H1 (cell line): ENCODE measurements at regions not wholly inside any gene's neighbourhood (a gene's known extent, or its start where the extent isn't known, plus 50 kb on each side); places are given as distances from the start of the nearest gene placed in this dataset.

Experiments used
- CTCF ChIA-PET: fragments of 300-600 bp; sonication (Branson Sonifier 250); formaldehyde crosslinking; loops from one replicate; lab custom pipeline; 2021; ENCODE audit not compliant: partially characterized antibody; lab: Charles Lee
- POLR2A ChIA-PET: fragments of 300-600 bp; sonication (Branson Sonifier 250); formaldehyde crosslinking; loops from one replicate; lab custom pipeline; 2021; ENCODE audit warnings: inconsistent platforms; ENCODE audit not compliant: partially characterized antibody; lab: Charles Lee
- DNase-seq, 2 experiments: peaks; one replicate each; pipeline versions ENCODE4 v3.0.0 to v3.0.0-alpha.2; 2010 to 2022; ENCODE audit warnings: low spot score in 2 of 2, low read depth in 1 of 2, mixed read lengths in 1 of 2
- FAIRE-seq: peaks from 2 replicates; lab custom pipeline; 2011; peaks lifted over from hg19 to GRCh38; lab: Jason Lieb, UNC
- H2AFZ ChIP-seq: 2 replicates; pipeline ENCODE4 v1.8.1; 2012; ENCODE audit warnings: low read length, inconsistent platforms
- H2AK5ac ChIP-seq: 2 replicates; pipeline ENCODE4 v1.6.1; 2013; ENCODE audit warnings: low read depth, low read length
- H2BK120ac ChIP-seq: replicated peaks from 2 replicates; pipeline ENCODE3; 2013; ENCODE audit warnings: low read depth, low read length, inconsistent platforms
- H2BK12ac ChIP-seq: 2 replicates; pipeline ENCODE4 v1.6.1; 2013; ENCODE audit warnings: low read depth, low read length
- H2BK15ac ChIP-seq: 2 replicates; pipeline ENCODE4 v1.6.1; 2013; ENCODE audit warnings: low read length
- H2BK20ac ChIP-seq: 2 replicates; pipeline ENCODE4 v1.6.1; 2013; ENCODE audit warnings: low read length
- H2BK5ac ChIP-seq: 2 replicates; pipeline ENCODE4 v1.6.1; 2013; ENCODE audit warnings: low read depth, low read length
- H3K14ac ChIP-seq: 2 replicates; pipeline ENCODE4 v1.6.1; 2013; ENCODE audit warnings: inconsistent platforms; ENCODE audit not compliant: insufficient read length
- H3K18ac ChIP-seq: 2 replicates; pipeline ENCODE4 v1.6.1; 2013; ENCODE audit warnings: low read length; ENCODE audit errors: extremely low read depth
- H3K23ac ChIP-seq: 2 replicates; pipeline ENCODE4 v1.6.1; 2013; ENCODE audit warnings: inconsistent platforms; ENCODE audit not compliant: insufficient read length
- H3K23me2 ChIP-seq: 2 replicates; pipeline ENCODE4 v1.6.1; 2013; ENCODE audit warnings: low read depth, low read length
- H3K27ac ChIP-seq: 2 replicates; pipeline ENCODE4 v1.6.1; 2011; ENCODE audit warnings: low read depth, low read length, inconsistent platforms
- H3K27me3 ChIP-seq, 4 experiments: replicated peaks in 1 of 4; 1 replicate in 1 of 4; 2 replicates in 3 of 4; pipeline versions ENCODE4 v1.6.1 to v1.8.1; 2011 to 2013; ENCODE audit warnings: low read length in 3 of 4, mild to moderate bottlenecking in 3 of 4, inconsistent platforms in 2 of 4, mixed read lengths in 2 of 4, moderate library complexity in 1 of 4; ENCODE audit not compliant: control insufficient read depth in 3 of 4, insufficient read depth in 3 of 4; ENCODE audit errors: extremely low read depth in 1 of 4
- H3K36me3 ChIP-seq, 4 experiments: 2 replicates each; pipeline versions ENCODE4 v1.6.1 to v1.8.1; 2011 to 2013; ENCODE audit warnings: mild to moderate bottlenecking in 4 of 4, low read length in 3 of 4, moderate library complexity in 2 of 4, control low read depth in 1 of 4, inconsistent platforms in 1 of 4; ENCODE audit not compliant: insufficient read depth in 4 of 4, control insufficient read depth in 2 of 4
- H3K4ac ChIP-seq: replicated peaks from 2 replicates; pipeline ENCODE3; 2013; ENCODE audit warnings: low read length, low read depth, mixed read lengths, inconsistent platforms; ENCODE audit not compliant: insufficient read length
- H3K4me1 ChIP-seq, 4 experiments: replicated peaks in 1 of 4; 1 replicate in 1 of 4; 2 replicates in 3 of 4; pipeline versions ENCODE4 v1.6.1 to v1.8.1; 2011 to 2013; ENCODE audit warnings: low read length in 3 of 4, inconsistent platforms in 2 of 4, mixed read lengths in 1 of 4; ENCODE audit not compliant: insufficient read depth in 4 of 4, control insufficient read depth in 3 of 4
- H3K4me2 ChIP-seq, 2 experiments: 2 replicates each; pipeline versions ENCODE4 v1.6.1 to v1.8.1; 2011 to 2013; ENCODE audit warnings: low read depth in 2 of 2, low read length in 2 of 2, control low read depth in 1 of 2, inconsistent platforms in 1 of 2, mild to moderate bottlenecking in 1 of 2; ENCODE audit not compliant: insufficient read depth in 1 of 2
- H3K4me3 ChIP-seq, 4 experiments: fragments of 200-600, 300-600 bp in 1 of 4; sonication (generic), shearing (Covaris generic), sonication (Bioruptor Twin) in 1 of 4; 2 replicates each; pipeline versions ENCODE4 v1.5.1 to v1.8.1; 2011 to 2016; ENCODE audit warnings: low read length in 4 of 4, low read depth in 3 of 4, control low read depth in 2 of 4, inconsistent platforms in 2 of 4, mild to moderate bottlenecking in 2 of 4, mixed read lengths in 1 of 4, moderate library complexity in 1 of 4; ENCODE audit not compliant: insufficient read depth in 2 of 4; ENCODE audit errors: extremely low read depth in 1 of 4
- H3K56ac ChIP-seq: replicated peaks from 2 replicates; pipeline ENCODE3; 2013; ENCODE audit warnings: low read depth, mild to moderate bottlenecking, mixed read lengths, low read length, inconsistent platforms; ENCODE audit not compliant: insufficient read length
- H3K79me1 ChIP-seq: 2 replicates; pipeline ENCODE4 v1.6.1; 2013; ENCODE audit warnings: low read depth, low read length, control low read depth
- H3K79me2 ChIP-seq, 2 experiments: 2 replicates each; pipeline versions ENCODE4 v1.6.1 to v1.8.1; 2012 to 2013; ENCODE audit warnings: low read length in 2 of 2, mild to moderate bottlenecking in 2 of 2, inconsistent platforms in 1 of 2; ENCODE audit not compliant: insufficient read depth in 2 of 2, control insufficient read depth in 1 of 2
- H3K9ac ChIP-seq, 4 experiments: replicated peaks in 1 of 4; 1 replicate in 1 of 4; 2 replicates in 3 of 4; pipeline versions ENCODE4 v1.6.1 to v1.8.1; 2011 to 2013; ENCODE audit warnings: low read depth in 3 of 4, low read length in 3 of 4, control low read depth in 2 of 4, mild to moderate bottlenecking in 2 of 4, moderate library complexity in 2 of 4, inconsistent platforms in 1 of 4; ENCODE audit errors: extremely low read depth in 1 of 4
- H3K9me3 ChIP-seq, 2 experiments: 2 replicates each; pipeline versions ENCODE4 v1.6.1 to v1.8.1; 2012 to 2013; ENCODE audit warnings: mild to moderate bottlenecking in 2 of 2, moderate library complexity in 2 of 2, control low read depth in 1 of 2, inconsistent platforms in 1 of 2, low read depth in 1 of 2, low read length in 1 of 2, mixed read lengths in 1 of 2; ENCODE audit not compliant: insufficient read depth in 2 of 2
- H4K20me1 ChIP-seq, 2 experiments: replicated peaks in 1 of 2; 2 replicates each; pipeline versions ENCODE3 to v1.8.1; 2011 to 2013; ENCODE audit warnings: inconsistent platforms in 2 of 2, low read length in 2 of 2, mild to moderate bottlenecking in 1 of 2; ENCODE audit not compliant: insufficient read depth in 2 of 2, control insufficient read depth in 1 of 2
- H4K5ac ChIP-seq: 2 replicates; pipeline ENCODE4 v1.6.1; 2013; ENCODE audit warnings: low read length, low read depth, mixed read lengths, inconsistent platforms; ENCODE audit not compliant: insufficient read length
- H4K8ac ChIP-seq: 2 replicates; pipeline ENCODE4 v1.8.0; 2013; ENCODE audit warnings: mild to moderate bottlenecking, moderate library complexity, low read length, inconsistent platforms; ENCODE audit not compliant: insufficient read depth; ENCODE audit errors: extremely low read depth
- H4K91ac ChIP-seq: replicated peaks from 2 replicates; pipeline ENCODE3; 2013; ENCODE audit warnings: low read length, mixed read lengths, inconsistent platforms; ENCODE audit not compliant: insufficient read length
- ATF2 ChIP-seq: IDR thresholded peaks from 2 replicates; pipeline ENCODE4 v1.6.1; 2012; ENCODE audit warnings: low read length, inconsistent platforms
- BACH1 ChIP-seq: IDR thresholded peaks from 2 replicates; pipeline ENCODE4 v1.6.1; 2012; ENCODE audit warnings: low read length, improper control_type of control experiment
- BCL11A ChIP-seq, 2 experiments: IDR thresholded peaks; one replicate each; pipeline ENCODE4 v1.6.1; 2011; ENCODE audit warnings: low read depth in 2 of 2, low read length in 2 of 2, mild to moderate bottlenecking in 2 of 2
- BRCA1 ChIP-seq: IDR thresholded peaks from 2 replicates; pipeline ENCODE4 v1.6.1; 2012; ENCODE audit warnings: low read depth, low read length, improper control_type of control experiment
- CTBP2 ChIP-seq: IDR thresholded peaks from 2 replicates; pipeline ENCODE4 v1.7.0; 2011; ENCODE audit warnings: borderline replicate concordance, mild to moderate bottlenecking, moderate library complexity, mixed read lengths, low read length; ENCODE audit not compliant: insufficient read depth, insufficient read length
- E2F6 ChIP-seq: IDR thresholded peaks from 2 replicates; pipeline ENCODE4 v1.6.1; 2012; ENCODE audit warnings: inconsistent platforms
- EP300 ChIP-seq, 2 experiments: IDR thresholded peaks; 1 replicate in 1 of 2; 2 replicates in 1 of 2; pipeline ENCODE4 v1.6.1; 2011 to 2012; ENCODE audit warnings: low read depth in 2 of 2, low read length in 2 of 2, mild to moderate bottlenecking in 2 of 2, borderline replicate concordance in 1 of 2, inconsistent platforms in 1 of 2, moderate library complexity in 1 of 2
- JUN ChIP-seq: IDR thresholded peaks from 2 replicates; pipeline ENCODE4 v1.6.1; 2011; ENCODE audit warnings: low read depth, mild to moderate bottlenecking, improper control_type of control experiment, low read length
- MAFK ChIP-seq: IDR thresholded peaks from 2 replicates; pipeline ENCODE4 v1.6.1; 2012; ENCODE audit warnings: low read depth, mild to moderate bottlenecking, improper control_type of control experiment, low read length
- RFX5 ChIP-seq: IDR thresholded peaks from 2 replicates; pipeline ENCODE4 v1.6.1; 2011; ENCODE audit warnings: low read depth, low read length, improper control_type of control experiment, borderline replicate concordance
- SP4 ChIP-seq: IDR thresholded peaks from 2 replicates; pipeline ENCODE4 v1.6.1; 2012; ENCODE audit warnings: low read length, inconsistent platforms
- TCF12 ChIP-seq: IDR thresholded peaks from 2 replicates; pipeline ENCODE4 v1.6.1; 2011; ENCODE audit warnings: low read depth, mild to moderate bottlenecking, low read length
- USF2 ChIP-seq: IDR thresholded peaks from 2 replicates; pipeline ENCODE4 v1.6.1; 2011; ENCODE audit warnings: low read length, improper control_type of control experiment

GRCh38 chrX:28491322-28491721 is 95.9 kb upstream of the IL1RAPL1 start:
- Histone ChIP-seq H2BK120ac (no peak overlapping the region), H3K23me2 (no peaks in the 10 kb centered on the region), H4K8ac (no peak overlapping the region), H4K91ac (no peak overlapping the region), H3K79me2 (no peaks in the 10 kb centered on the region), H2BK12ac (no peak overlapping the region), H3K4ac (no peak overlapping the region), H3K9me3 (no peaks in the 10 kb centered on the region), H3K14ac (no peak overlapping the region), H3K23ac (no peak overlapping the region), H3K4me3 (no peak overlapping the region), H3K18ac (no peak overlapping the region), H3K9ac (no peak overlapping the region), H3K56ac (no peak overlapping the region), H2BK5ac (no peak overlapping the region), H2AK5ac (no peak overlapping the region), H4K5ac (no peak overlapping the region), H3K79me1 (no peaks in the 10 kb centered on the region), H3K4me1 (no peaks in the 10 kb centered on the region; a peak in 1 of 7 replicates), H3K4me2 (no peak overlapping the region), H4K20me1 (no peaks in the 10 kb centered on the region), H2AFZ (no peak overlapping the region), H3K36me3 (no peaks in the 10 kb centered on the region), H3K27me3 (no peaks in the 10 kb centered on the region), H2BK20ac (no peak overlapping the region), H3K27ac (no peak overlapping the region), H2BK15ac (no peak overlapping the region)
- no peak for FAIRE-seq
- DNase-seq, result no peak
- POLR2A ChIA-PET, result no interaction called here
- CTCF ChIA-PET, result no interaction called here
- TF ChIP-seq BCL11A (IDR thresholded peaks at IDR 0.05; ENCODE audit: low read depth in 2 of 2, low read length in 2 of 2) (no peak), JUN (no peak), ATF2 (no peak), BACH1 (no peak), CTBP2 (no peak), MAFK (no peak), RFX5 (no peak), USF2 (no peak), E2F6 (no peak), EP300 (IDR thresholded peaks at IDR 0.05; ENCODE audit: borderline replicate concordance in 1 of 2, low read depth in 2 of 2, low read length in 2 of 2) (no peak), SP4 (no peak), TCF12 (no peak), BRCA1 (no peak)
